Mammary epithelial cell (primary cell): ENCODE measurements at regions not wholly inside any gene's neighbourhood (a gene's known extent, or its start where the extent isn't known, plus 50 kb on each side); places are given as distances from the start of the nearest gene placed in this dataset.

Source experiments
- CTCF ChIP-seq, 2 donors: IDR thresholded peaks in 1 of 2; conservative IDR thresholded peaks in 1 of 2; 2 replicates each; pipeline ENCODE4 v1.5.1; 2011 to 2012; ENCODE audit warnings: inconsistent platforms in 2 of 2, low read length in 2 of 2, mild to moderate bottlenecking in 2 of 2, control low read depth in 1 of 2, low read depth in 1 of 2; ENCODE audit not compliant: insufficient read depth in 1 of 2; ENCODE audit errors: extremely low read depth in 1 of 2
- EZH2 ChIP-seq: IDR thresholded peaks from 2 replicates; pipeline ENCODE4 v1.6.1; 2012; ENCODE audit warnings: low read length, inconsistent platforms, borderline replicate concordance

GRCh38 chr12:24494401-24494800 is 454.5 kb downstream of the BCAT1 start:
- TF ChIP-seq CTCF (conservative IDR thresholded peaks at IDR 0.05 in 1 of 2, IDR thresholded peaks at IDR 0.05 in 1 of 2; ENCODE audit: extremely low read depth in 1 of 2, insufficient read depth in 1 of 2, low read depth in 1 of 2, low read length in 2 of 2), result no peak
- TF ChIP-seq EZH2, result no peak
